Cardiac fibroblast (primary cell): ENCODE measurements at regions not wholly inside any gene's neighbourhood (a gene's known extent, or its start where the extent isn't known, plus 50 kb on each side); places are given as distances from the start of the nearest gene placed in this dataset.
"Not testable (repeated sequence)": the region's sequence is repeated elsewhere in the genome, so short reads cannot be mapped to it uniquely, and the experiment has no call there.

Source experiments
- DNase-seq, 2 donors: peaks; one replicate each; pipeline versions ENCODE4 v3.0.0 to v3.0.0-alpha.2; 2010; ENCODE audit warnings: low read depth in 2 of 2
- H3K4me3 ChIP-seq, 2 donors: replicated peaks in 1 of 2; 1 replicate in 1 of 2; 2 replicates in 1 of 2; pipeline ENCODE4 v1.5.1; 2011; ENCODE audit warnings: low read depth in 2 of 2, low read length in 2 of 2, mild to moderate bottlenecking in 2 of 2, moderate library complexity in 1 of 2
- CTCF ChIP-seq: IDR thresholded peaks from one replicate; pipeline ENCODE4 v1.5.1; 2011; ENCODE audit warnings: low read depth, mild to moderate bottlenecking, low read length, inconsistent platforms

GRCh38 chr3:36182024-36182423, 198.3 kb upstream of the STAC start:
- no peak for DNase-seq
- no peak overlapping the region for H3K4me3 ChIP-seq
- no peak for TF ChIP-seq CTCF

DNA sequence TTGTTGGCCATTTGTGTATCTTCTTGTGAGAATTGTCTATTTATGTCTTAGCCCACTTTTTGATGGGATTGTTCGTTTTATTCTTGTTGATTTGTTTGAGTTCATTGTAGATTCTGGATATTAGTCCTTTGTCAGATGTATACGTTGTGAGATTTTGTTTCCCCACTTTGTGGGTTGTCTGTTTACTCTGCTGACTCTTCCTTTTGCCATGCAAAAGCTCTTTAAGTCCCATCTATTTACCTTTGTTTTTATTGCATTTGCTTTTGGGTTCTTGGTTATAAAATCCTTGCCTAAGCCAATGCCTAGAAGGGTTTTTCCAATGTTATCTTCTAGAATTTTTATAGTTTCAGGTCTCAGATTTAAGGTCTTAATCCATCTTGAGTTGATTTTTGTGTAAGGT, 193.1 kb upstream of the STAC start:
- not testable (repeated sequence) for H3K4me3 ChIP-seq, DNase-seq

DNA sequence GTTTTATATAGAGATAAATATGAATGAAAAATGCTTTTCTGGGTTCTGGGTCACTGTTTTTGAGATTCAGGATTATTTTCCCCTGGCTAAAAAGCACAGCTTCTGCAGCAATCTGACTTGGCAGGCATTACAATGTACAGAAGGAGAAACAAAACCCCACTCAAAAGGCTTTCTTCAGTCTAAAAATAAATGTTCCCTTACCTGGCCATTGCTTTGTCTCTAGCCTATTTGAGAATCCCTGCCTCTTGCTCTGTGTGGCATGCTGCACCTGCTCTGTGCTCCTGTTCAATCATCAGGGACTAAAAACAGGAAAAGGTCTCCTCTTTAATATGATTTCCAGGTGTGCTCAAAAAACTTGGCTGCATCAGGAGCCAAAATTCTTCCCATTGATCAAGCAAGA, 187.4 kb upstream of the STAC start:
- H3K4me3 ChIP-seq, result no peak overlapping the region
- no peak for TF ChIP-seq CTCF
- no peak for DNase-seq

GRCh38 chr3:36193448-36193847, 186.9 kb upstream of the STAC start:
- peak; percentile 48 to 75 for DNase-seq
- TF ChIP-seq CTCF, result no peak

GRCh38 chr3:36196058-36196457, 184.2 kb upstream of the STAC start:
- no peak overlapping the region for H3K4me3 ChIP-seq
- peak in 1 of 2 donors; percentile 20 for DNase-seq
- no peak for TF ChIP-seq CTCF

More at GRCh38 chr3:36193448-36193847, 186.9 kb upstream of the STAC start:
- H3K4me3 ChIP-seq, result no peak overlapping the region

- no peak for TF ChIP-seq CTCF
- no peak overlapping the region for H3K4me3 ChIP-seq
- no peak for DNase-seq
These were observed 183.2 kb upstream of the STAC start for GRCh38 chr3:36197151-36197550.

- no peak for DNase-seq
- TF ChIP-seq CTCF, result no peak
These were observed 178.8 kb upstream of the STAC start for GRCh38 chr3:36201546-36201945.

More at GRCh38 chr3:36201546-36201945, 178.8 kb upstream of the STAC start:
- no peak overlapping the region for H3K4me3 ChIP-seq
